RWPE1 (cell line): ENCODE measurements at regions not wholly inside any gene's neighbourhood (a gene's known extent, or its start where the extent isn't known, plus 50 kb on each side); places are given as distances from the start of the nearest gene placed in this dataset.
"Not testable (repeated sequence)": the region's sequence is repeated elsewhere in the genome, so short reads cannot be mapped to it uniquely, and the experiment has no call there.

Experiments used
- CTCF ChIA-PET: fragments of 350-600 bp; sonication (Branson Sonifier 250); formaldehyde crosslinking; extraction: SDS; loops from one replicate; lab custom pipeline; 2021; lab: Yijun Ruan, JAX
- POLR2A ChIA-PET: fragments of 400-600 bp; formaldehyde crosslinking; extraction: SDS; loops from one replicate; lab custom pipeline; 2020; ENCODE audit warnings: antibody characterized with exemption; ENCODE audit not compliant: low non-redundant PET; lab: Yijun Ruan, JAX
- DNase-seq: peaks from one replicate; pipeline ENCODE4 v3.0.0; 2012; ENCODE audit warnings: low spot score
- H3K27ac ChIP-seq: fragments of 450-650 bp; 2 replicates; pipeline ENCODE4 v1.5.1; 2017
- TF ChIP-seq, protein P1 (sequence below): fragments of 450-650 bp; conservative IDR thresholded peaks from 2 replicates; pipeline ENCODE4 v1.5.1; 2017; ENCODE audit warnings: low read depth, mild to moderate bottlenecking

- DNase-seq = peak; percentile 1
- ChIA-PET POLR2A (interaction anchor here (0.6 kb wide), 1 partner anchor 461 kb away, joined by 6 read pairs; no protein-coding TSS in a partner anchor), CTCF (no interaction called here)
- H3K27ac ChIP-seq = no peak overlapping the region
- TF ChIP-seq, protein P1, sequence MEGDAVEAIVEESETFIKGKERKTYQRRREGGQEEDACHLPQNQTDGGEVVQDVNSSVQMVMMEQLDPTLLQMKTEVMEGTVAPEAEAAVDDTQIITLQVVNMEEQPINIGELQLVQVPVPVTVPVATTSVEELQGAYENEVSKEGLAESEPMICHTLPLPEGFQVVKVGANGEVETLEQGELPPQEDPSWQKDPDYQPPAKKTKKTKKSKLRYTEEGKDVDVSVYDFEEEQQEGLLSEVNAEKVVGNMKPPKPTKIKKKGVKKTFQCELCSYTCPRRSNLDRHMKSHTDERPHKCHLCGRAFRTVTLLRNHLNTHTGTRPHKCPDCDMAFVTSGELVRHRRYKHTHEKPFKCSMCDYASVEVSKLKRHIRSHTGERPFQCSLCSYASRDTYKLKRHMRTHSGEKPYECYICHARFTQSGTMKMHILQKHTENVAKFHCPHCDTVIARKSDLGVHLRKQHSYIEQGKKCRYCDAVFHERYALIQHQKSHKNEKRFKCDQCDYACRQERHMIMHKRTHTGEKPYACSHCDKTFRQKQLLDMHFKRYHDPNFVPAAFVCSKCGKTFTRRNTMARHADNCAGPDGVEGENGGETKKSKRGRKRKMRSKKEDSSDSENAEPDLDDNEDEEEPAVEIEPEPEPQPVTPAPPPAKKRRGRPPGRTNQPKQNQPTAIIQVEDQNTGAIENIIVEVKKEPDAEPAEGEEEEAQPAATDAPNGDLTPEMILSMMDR = no peak
These were observed 241.3 kb downstream of the PLA2G4A start for GRCh38 chr1:187070076-187070475.

GRCh38 chr1:187072262-187073034, 243.7 kb downstream of the PLA2G4A start:
- CTCF ChIA-PET, H3K27ac ChIP-seq, POLR2A ChIA-PET, DNase-seq: not testable (repeated sequence)

GRCh38 chr1:187073035-187073560, 244.3 kb downstream of the PLA2G4A start:
- H3K27ac ChIP-seq, POLR2A ChIA-PET, CTCF ChIA-PET, DNase-seq: not testable (repeated sequence)

DNA sequence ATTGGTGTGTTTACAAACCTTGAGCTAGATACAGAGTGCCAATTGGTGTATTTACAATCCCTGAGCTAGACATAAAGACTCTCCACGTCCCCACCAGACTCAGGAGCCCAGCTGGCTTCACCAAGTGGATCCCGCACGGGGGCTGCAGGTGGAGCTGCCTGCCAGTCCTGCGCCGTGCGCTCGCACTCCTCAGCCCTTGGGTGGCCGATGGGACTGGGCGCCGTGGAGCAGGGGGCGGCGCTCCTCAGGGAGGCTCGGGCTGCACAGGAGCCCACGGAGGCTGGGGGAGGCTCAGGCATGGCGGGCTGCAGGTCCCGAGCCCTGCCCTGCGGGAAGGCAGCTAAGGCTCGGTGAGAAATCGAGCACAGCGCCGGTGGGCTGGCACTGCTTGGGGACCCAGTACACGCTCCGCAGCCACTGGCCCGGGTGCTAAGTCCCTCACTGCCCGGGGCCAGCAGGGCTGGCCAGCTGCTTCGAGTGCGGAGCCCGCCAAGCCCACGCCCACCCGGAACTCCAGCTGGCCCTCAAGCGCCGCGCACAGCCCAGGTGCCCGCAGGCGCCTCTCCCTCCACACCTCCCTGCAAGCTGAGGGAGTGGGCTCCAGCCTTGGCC, 245.0 kb downstream of the PLA2G4A start:
- POLR2A ChIA-PET, H3K27ac ChIP-seq: not testable (repeated sequence)

DNA sequence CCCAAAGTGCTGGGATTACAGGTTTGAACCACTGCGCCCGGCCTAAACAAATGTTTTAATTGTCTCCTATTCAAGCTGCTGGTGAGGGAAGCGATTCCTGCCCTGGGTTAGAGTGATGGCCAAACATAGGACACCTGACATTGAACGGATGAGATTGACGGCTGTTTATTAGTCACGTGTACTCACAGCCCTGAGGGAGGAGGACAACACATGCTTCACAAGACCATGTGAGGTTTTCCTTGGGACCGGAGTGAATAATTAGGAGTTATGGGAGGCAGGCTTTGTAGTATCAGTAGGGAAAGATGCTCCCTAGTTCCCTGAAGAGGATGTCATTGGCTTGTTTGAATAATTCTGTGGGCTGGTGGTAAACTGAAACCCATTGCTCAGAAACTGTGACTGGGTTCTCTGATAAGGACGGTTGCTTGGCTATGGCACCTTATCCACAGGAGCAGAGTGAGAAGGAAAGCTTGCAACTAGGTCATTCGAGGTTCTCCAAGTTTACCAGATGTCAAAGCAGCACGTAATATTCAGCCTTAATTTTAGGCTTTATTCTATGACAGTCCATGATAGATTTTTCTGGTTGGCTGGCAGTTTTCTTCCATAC, 245.8 kb downstream of the PLA2G4A start:
- TF ChIP-seq, protein P1 = no peak
- ChIA-PET CTCF (no interaction called here), POLR2A (no interaction called here)
- DNase-seq = no peak
- H3K27ac ChIP-seq = no peak overlapping the region

More for the DNA sequence above, 245.0 kb downstream of the PLA2G4A start:
- DNase-seq, CTCF ChIA-PET: not testable (repeated sequence)

GRCh38 chr1:187076922-187077321, 248.2 kb downstream of the PLA2G4A start:
- CTCF ChIA-PET = no interaction called here
- TF ChIP-seq, protein P1 = no peak
- no peak for DNase-seq
- no peak overlapping the region for H3K27ac ChIP-seq
- POLR2A ChIA-PET = no interaction called here

DNA sequence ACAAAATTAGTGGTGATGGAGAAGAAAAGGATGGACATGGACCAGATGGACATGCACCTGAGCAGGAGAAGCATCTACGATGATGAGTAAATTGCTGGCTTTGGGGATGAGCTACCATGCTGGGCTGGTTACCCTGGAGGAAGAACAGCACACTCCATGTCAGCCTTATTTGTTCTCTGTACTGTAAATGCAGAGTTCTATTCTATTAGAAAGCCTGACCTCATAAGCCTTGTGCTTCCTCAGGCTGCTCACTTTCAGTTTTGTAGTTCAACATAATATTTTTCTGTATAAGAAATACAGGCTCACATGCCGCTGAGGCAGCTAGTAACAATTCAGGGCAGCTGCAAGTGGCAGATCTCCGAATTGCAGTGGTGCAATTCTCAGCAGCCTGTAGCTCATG, 249.6 kb downstream of the PLA2G4A start:
- no peak overlapping the region for H3K27ac ChIP-seq
- POLR2A ChIA-PET = no interaction called here
- TF ChIP-seq, protein P1 = no peak
- CTCF ChIA-PET = interaction anchor here (0.5 kb wide), 2 partner anchors 12 to 27 kb away, joined by 3 read pairs; no protein-coding TSS in a partner anchor
- no peak for DNase-seq

DNA sequence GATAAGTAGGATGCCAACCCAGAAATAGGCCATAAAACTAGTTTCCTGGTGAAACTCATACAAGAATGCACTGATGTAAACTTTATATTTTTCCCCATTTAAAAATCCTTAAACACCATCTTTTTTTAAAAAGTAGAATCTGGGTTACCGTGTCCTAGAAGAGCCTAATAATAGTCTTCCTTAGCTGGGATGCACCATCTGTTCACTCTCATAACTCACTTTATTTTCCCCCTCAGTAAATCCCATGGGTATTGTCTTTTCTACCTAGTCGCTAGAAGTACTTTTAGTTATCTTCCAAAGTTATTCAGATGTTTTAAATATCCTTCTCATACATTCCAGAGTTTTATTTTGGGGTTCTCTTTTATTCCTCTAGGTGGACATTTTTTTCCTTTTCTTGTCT, 250.2 kb downstream of the PLA2G4A start:
- ChIA-PET POLR2A (no interaction called here), CTCF (no interaction called here)

More for the DNA sequence above, 250.2 kb downstream of the PLA2G4A start:
- no peak for DNase-seq
- TF ChIP-seq, protein P1 = no peak
- H3K27ac ChIP-seq = no peak overlapping the region
